ENCODE measurements at regions not wholly inside any gene's neighbourhood (a gene's known extent, or its start where the extent isn't known, plus 50 kb on each side); places are given as distances from the start of the nearest gene placed in this dataset.
"Not testable (repeated sequence)": the region's sequence is repeated elsewhere in the genome, so short reads cannot be mapped to it uniquely, and the experiment has no call there.

DNA sequence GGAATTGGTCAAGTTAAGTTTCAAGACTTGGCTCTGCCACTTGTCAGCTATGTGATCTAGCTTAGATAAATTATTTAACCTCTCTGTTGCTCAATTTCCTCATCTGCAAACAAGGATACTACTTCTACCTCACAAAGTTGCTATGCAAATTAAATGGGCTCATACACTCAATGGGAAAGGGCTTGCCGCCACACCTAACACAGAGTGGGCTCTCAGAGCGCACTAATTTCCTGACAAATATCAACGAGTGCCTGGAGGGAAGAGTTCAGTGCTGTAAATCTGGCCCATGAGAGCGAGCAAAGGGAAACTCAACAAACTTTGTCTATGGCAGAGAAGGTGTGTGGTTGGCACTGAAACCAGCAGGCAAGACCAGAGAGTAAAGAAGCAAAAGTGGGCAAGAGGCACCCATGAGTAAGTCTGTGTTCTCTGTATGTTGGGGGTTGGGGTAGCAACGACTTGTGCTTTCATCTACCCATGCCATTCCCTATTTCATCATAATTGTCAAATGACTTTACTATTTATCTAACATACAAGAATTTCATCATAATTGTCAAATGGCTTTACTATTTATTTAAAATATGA is 60.7 kb upstream of the PHF21A start:
- no peak for DNase-seq

DNA sequence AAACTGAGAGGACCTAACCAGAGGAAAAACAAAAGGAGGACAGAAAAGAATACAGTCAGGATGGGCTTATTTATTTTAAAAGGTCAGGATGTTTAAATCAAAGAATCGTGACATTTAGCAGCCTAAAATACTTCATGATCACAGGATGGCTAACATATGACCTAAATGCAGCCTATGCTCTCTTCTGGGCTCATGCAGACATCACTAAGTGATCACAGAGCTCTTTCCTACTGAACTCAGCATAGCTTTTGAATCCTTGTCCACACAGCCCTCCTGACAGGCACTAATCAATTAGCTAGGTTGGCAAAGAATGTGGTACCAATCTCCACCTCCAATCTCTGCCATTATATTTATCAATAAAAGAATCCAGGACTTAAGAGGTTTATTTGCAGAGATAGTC is 60.1 kb upstream of the PHF21A start:
- DNase-seq: no peak

DNA sequence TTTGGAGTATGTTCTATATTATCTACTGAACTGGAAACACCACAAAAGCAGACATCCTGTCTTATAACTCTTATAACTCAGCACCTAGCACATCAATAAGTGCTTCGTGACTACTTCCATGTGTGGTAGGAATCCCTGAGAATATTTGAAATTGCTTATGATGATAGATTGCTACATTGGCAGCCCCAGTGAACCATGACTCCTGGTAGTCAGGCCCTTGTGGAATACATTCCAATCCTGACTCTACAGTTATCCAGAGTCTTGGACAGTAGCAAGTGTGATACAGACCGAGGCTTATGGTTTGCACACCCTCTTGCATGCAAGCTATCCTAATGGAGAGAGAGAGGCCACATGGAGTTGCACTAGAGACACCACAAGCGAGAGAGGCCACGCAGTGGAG is 59.5 kb upstream of the PHF21A start:
- no peak for DNase-seq

DNA sequence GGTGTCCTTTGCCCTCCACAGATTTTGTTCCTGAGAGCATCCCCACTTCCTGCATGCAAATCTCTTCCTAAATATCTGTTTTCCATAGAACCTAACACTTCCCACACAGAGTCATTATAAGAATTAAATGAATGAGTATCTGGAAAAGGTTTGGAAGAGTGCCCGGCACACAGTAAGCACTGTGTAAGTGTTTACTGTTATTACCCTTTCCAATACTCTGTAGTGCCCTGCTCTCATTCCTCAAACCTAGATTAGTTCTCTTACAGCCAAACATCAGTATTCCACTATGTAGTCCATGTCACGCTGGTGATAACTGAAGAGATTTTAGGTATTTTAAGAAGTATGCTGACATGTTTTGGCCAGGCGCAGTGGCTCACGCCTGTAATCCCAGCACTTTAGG is 57.3 kb upstream of the PHF21A start:
- no peak for DNase-seq

DNA sequence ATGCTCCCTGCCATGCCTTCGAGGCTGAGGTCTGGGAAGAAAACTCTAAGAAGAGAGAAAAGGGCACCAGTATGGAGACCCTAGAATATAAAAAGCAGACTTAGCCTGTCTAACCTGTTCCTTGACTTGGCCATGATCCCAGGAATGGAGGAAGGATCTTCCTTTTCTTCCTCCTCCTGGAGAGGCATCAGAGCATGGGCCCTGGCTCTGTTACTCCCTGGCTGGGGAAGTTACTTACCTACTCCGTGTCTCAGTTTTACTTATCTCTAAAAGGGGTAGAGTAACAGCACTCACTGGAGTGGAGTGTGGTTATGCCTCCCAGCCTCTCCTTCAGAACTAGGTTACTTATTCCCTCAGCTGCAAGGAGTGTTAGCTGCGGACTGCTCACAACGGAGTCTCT is 55.2 kb upstream of the PHF21A start:
- no peak for DNase-seq

DNA sequence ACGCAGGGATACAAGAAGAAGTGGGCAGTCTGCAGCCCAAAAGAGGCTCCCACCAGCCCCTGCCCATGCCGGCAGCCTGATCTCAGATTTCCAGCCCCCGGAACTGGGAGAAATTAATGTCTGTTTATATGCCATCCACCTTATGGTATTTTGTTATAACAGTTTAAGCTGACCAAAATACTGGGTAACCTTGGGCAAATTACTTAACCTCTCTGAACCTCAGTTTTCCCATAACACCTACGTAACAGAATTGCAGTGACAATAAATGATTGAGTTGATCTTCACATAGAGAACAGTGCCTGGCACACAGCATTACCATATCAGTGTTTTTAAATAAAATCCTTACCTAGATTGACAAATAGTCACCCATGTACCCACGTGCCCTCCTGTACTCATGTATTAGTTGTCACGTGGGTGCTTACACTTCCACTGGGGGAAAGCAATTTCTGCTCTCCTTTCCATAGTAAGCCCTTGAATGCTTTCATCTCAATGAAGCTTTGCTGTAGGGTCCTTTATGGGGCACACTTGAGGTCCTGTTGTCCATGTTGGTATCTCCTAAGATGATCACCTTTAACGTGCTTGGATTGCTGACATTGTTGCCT is 54.2 kb upstream of the PHF21A start:
- DNase-seq: no peak

DNA sequence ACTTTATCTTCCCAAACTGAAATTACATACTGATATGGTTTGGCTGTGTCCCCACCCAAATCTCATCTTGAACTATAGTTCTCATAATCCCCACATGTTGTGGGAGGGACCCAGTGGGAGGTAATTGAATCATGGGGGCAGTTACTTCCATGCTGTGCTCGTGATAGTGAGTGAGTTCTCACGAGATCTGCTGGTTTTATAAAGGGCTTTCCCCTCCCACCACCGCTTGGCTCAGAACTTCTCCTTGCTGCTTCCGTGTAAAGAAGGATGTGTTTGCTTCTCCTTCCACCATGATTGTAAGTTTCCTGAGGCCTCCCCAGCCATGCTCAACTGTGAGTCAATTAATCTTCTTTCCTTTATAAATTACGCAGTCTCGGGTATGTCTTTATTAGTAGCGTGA is 50.4 kb upstream of the PHF21A start:
- not testable (repeated sequence) for DNase-seq

Data from COR-L47 (cell line).